ENCODE measurements at regions not wholly inside any gene's neighbourhood (a gene's known extent, or its start where the extent isn't known, plus 50 kb on each side); places are given as distances from the start of the nearest gene placed in this dataset.

DNA sequence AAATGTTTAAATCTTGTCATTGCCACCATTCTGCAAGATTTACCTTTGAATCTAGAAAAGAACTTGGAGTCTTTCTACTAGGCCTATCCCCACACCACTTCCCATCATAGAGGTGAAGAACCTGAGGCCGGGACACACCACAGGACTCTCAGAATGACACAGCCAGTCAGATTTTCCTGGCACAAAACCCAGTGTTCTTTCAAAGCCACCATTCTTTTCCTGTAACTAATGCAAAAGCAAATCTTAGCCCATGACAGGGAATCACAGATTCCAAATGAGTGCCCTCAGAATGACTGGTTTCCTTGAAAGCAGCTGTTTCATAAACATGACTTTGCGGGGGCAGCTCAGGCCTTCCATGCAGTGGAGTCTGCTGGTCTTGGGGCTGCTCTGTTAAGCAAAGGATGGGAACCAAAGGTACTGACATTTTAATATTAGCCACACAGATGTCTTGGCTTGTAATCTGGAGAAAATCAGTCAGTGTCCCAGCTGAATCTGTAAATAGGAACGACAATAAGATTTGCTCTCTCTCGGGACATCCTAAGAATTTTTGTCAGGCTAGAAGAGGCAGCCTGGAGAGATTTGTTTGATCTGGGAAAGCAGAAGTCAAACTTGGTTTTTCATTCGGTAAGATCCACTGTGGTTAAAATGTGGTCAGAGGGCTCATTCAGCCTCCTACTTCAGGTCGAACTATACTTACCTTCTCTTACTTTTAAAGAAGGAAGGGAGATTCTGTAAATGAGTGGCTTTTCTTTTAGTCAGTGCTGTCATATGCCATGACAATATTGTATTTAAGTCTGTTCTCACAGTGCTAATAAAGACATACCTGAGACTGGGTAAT, 115.1 kb downstream of the PALM2AKAP2 start:
- no peak for TF ChIP-seq CTCF (IDR thresholded peaks at IDR 0.05)
- no peak for TF ChIP-seq POLR2A (IDR thresholded peaks at IDR 0.05)
